ACC112 (cell line): ENCODE measurements at regions not wholly inside any gene's neighbourhood (a gene's known extent, or its start where the extent isn't known, plus 50 kb on each side); places are given as distances from the start of the nearest gene placed in this dataset.

Experiments
- H2AFZ ChIP-seq: fragments of 200-600 bp; sonication (generic); one replicate; pipeline ENCODE4 v1.6.0; 2017; ENCODE audit warnings: antibody characterized with exemption, low read length; ENCODE audit not compliant: unreplicated experiment
- H3K27ac ChIP-seq: fragments of 200-600 bp; sonication (generic); 2 replicates; pipeline ENCODE4 v1.5.1; 2014; ENCODE audit warnings: low read depth, mild to moderate bottlenecking, antibody characterized with exemption, low read length, moderate library complexity
- H3K27me3 ChIP-seq: fragments of 200-600 bp; sonication (generic); 2 replicates; pipeline ENCODE4 v1.6.1; 2014; ENCODE audit warnings: mild to moderate bottlenecking, antibody characterized with exemption, low read length, moderate library complexity, mixed read lengths; ENCODE audit not compliant: insufficient read depth
- H3K36me3 ChIP-seq: fragments of 200-600 bp; sonication (generic); 2 replicates; pipeline ENCODE4 v1.6.1; 2016; ENCODE audit warnings: mild to moderate bottlenecking, antibody characterized with exemption, low read length, moderate library complexity, mixed read lengths; ENCODE audit not compliant: insufficient read depth
- H3K4me1 ChIP-seq: fragments of 200-600 bp; sonication (generic); one replicate; pipeline ENCODE4 v1.6.1; 2016; ENCODE audit warnings: low read length, mixed read lengths; ENCODE audit not compliant: insufficient read depth, unreplicated experiment, control insufficient read depth
- H3K4me3 ChIP-seq: fragments of 200-600 bp; sonication (generic); 2 replicates; pipeline ENCODE4 v1.5.1; 2014; ENCODE audit warnings: mild to moderate bottlenecking, low read depth, low read length
- H3K79me2 ChIP-seq: fragments of 200-600 bp; sonication (generic); one replicate; pipeline ENCODE4 v1.6.0; 2016; ENCODE audit warnings: low read length; ENCODE audit not compliant: control insufficient read depth, unreplicated experiment, insufficient read depth

- H3K27me3 ChIP-seq = peaks cover 23% of the 10 kb centered on the region; the same call in 1 of the 2 replicates
- no peak overlapping the region for H3K4me3 ChIP-seq
- H3K36me3 ChIP-seq = no peaks in the 10 kb centered on the region
- H3K4me1 ChIP-seq = no peaks in the 10 kb centered on the region
- H3K79me2 ChIP-seq = no peaks in the 10 kb centered on the region
- H2AFZ ChIP-seq = no peak overlapping the region
- no peak overlapping the region for H3K27ac ChIP-seq
Measured at GRCh38 chr18:25814841-25815458, 275.5 kb downstream of the SS18 start.

GRCh38 chr18:25813110-25813509, 277.3 kb downstream of the SS18 start:
- H2AFZ ChIP-seq = no peak overlapping the region
- H3K4me3 ChIP-seq = no peak overlapping the region
- no peaks in the 10 kb centered on the region for H3K36me3 ChIP-seq
- H3K79me2 ChIP-seq = no peaks in the 10 kb centered on the region
- no peak overlapping the region for H3K27ac ChIP-seq
- no peaks in the 10 kb centered on the region for H3K4me1 ChIP-seq
- peaks cover 32% of the 10 kb centered on the region; the same call in 1 of the 2 replicates for H3K27me3 ChIP-seq

GRCh38 chr18:25810736-25811135, 279.7 kb downstream of the SS18 start:
- H3K27me3 ChIP-seq = peaks cover 25% of the 10 kb centered on the region; the same call in 1 of the 2 replicates
- no peak overlapping the region for H3K27ac ChIP-seq
- H2AFZ ChIP-seq = no peak overlapping the region
- no peak overlapping the region for H3K4me3 ChIP-seq
- H3K4me1 ChIP-seq = no peaks in the 10 kb centered on the region
- no peaks in the 10 kb centered on the region for H3K79me2 ChIP-seq
- H3K36me3 ChIP-seq = no peaks in the 10 kb centered on the region

GRCh38 chr18:25805939-25806338, 284.5 kb downstream of the SS18 start:
- Histone ChIP-seq H3K36me3 (no peaks in the 10 kb centered on the region), H3K27me3 (0 out of 2 replicates have a peak, but pooled peaks cover 11% of the 10 kb centered on the region), H3K4me3 (no peak overlapping the region), H3K4me1 (no peaks in the 10 kb centered on the region), H3K79me2 (no peaks in the 10 kb centered on the region), H3K27ac (no peak overlapping the region), H2AFZ (no peak overlapping the region)

- Histone ChIP-seq H3K36me3 (no peaks in the 10 kb centered on the region), H3K27ac (no peak overlapping the region), H3K79me2 (no peaks in the 10 kb centered on the region), H3K27me3 (0 out of 2 replicates have a peak, but pooled peaks cover 11% of the 10 kb centered on the region), H2AFZ (no peak overlapping the region), H3K4me3 (no peak overlapping the region), H3K4me1 (no peaks in the 10 kb centered on the region)
Measured at GRCh38 chr18:25805323-25805722, 285.1 kb downstream of the SS18 start.

- Histone ChIP-seq H3K27ac (no peak overlapping the region), H3K79me2 (no peaks in the 10 kb centered on the region), H3K4me3 (no peak overlapping the region), H3K4me1 (no peaks in the 10 kb centered on the region), H2AFZ (no peak overlapping the region), H3K36me3 (no peaks in the 10 kb centered on the region), H3K27me3 (peaks cover 16% of the 10 kb centered on the region; the same call in 1 of the 2 replicates)
Measured at GRCh38 chr18:25799231-25799630, 291.2 kb downstream of the SS18 start.

- no peaks in the 10 kb centered on the region for H3K4me1 ChIP-seq
- H3K36me3 ChIP-seq = no peaks in the 10 kb centered on the region
- peaks cover 21% of the 10 kb centered on the region; the same call in 1 of the 2 replicates for H3K27me3 ChIP-seq
- H3K27ac ChIP-seq = no peak overlapping the region
- H3K79me2 ChIP-seq = no peaks in the 10 kb centered on the region
- no peak overlapping the region for H3K4me3 ChIP-seq
- no peak overlapping the region for H2AFZ ChIP-seq
Measured at GRCh38 chr18:25798046-25798445, 292.4 kb downstream of the SS18 start.

GRCh38 chr18:25795213-25795612, 295.2 kb downstream of the SS18 start:
- no peak overlapping the region for H3K27ac ChIP-seq
- no peaks in the 10 kb centered on the region for H3K79me2 ChIP-seq
- H3K4me1 ChIP-seq = no peaks in the 10 kb centered on the region
- no peak overlapping the region for H3K4me3 ChIP-seq
- no peak overlapping the region for H2AFZ ChIP-seq
- no peaks in the 10 kb centered on the region for H3K36me3 ChIP-seq
- H3K27me3 ChIP-seq = peaks cover 21% of the 10 kb centered on the region; the same call in 1 of the 2 replicates

- no peaks in the 10 kb centered on the region for H3K79me2 ChIP-seq
- peaks cover 8% of the 10 kb centered on the region for H3K4me1 ChIP-seq
- H3K27ac ChIP-seq = peak overlapping the region; percentile 26; the same call in 1 of the 2 replicates
- no peaks in the 10 kb centered on the region for H3K27me3 ChIP-seq
- H3K36me3 ChIP-seq = no peaks in the 10 kb centered on the region
- no peak overlapping the region for H3K4me3 ChIP-seq
- peak overlapping the region; percentile 10 for H2AFZ ChIP-seq
Measured at GRCh38 chr18:25787276-25787675, 303.1 kb downstream of the SS18 start.

GRCh38 chr18:25786758-25787157, 303.7 kb downstream of the SS18 start:
- no peaks in the 10 kb centered on the region for H3K36me3 ChIP-seq
- H3K27ac ChIP-seq = peak overlapping the region; percentile 26
- H2AFZ ChIP-seq = peak overlapping the region; percentile 10
- H3K4me1 ChIP-seq = peaks cover 8% of the 10 kb centered on the region
- H3K79me2 ChIP-seq = no peaks in the 10 kb centered on the region
- no peaks in the 10 kb centered on the region for H3K27me3 ChIP-seq
- H3K4me3 ChIP-seq = no peak overlapping the region

GRCh38 chr18:25780105-25780504, 310.3 kb downstream of the SS18 start:
- no peaks in the 10 kb centered on the region for H3K36me3 ChIP-seq
- H3K79me2 ChIP-seq = no peaks in the 10 kb centered on the region
- no peak overlapping the region for H3K27ac ChIP-seq
- no peak overlapping the region for H2AFZ ChIP-seq
- peaks cover 4% of the 10 kb centered on the region for H3K27me3 ChIP-seq
- no peak overlapping the region for H3K4me3 ChIP-seq
- H3K4me1 ChIP-seq = no peaks in the 10 kb centered on the region
